Left lung (tissue), 4 donors: ENCODE measurements at regions not wholly inside any gene's neighbourhood (a gene's known extent, or its start where the extent isn't known, plus 50 kb on each side); places are given as distances from the start of the nearest gene placed in this dataset.
A peak's percentile ranks its signal among the peaks of the same experiment; 100 is the strongest.
"Not testable (repeated sequence)": the region's sequence is repeated elsewhere in the genome, so short reads cannot be mapped to it uniquely, and the experiment has no call there.

Source experiments
- ATAC-seq: fragments of 200-7000 bp; cut with Tn5 transposase; one replicate; pipeline ENCODE4 v1.9.1; 2020; ENCODE audit warnings: moderate library complexity
- DNase-seq, 4 donors: peaks; one replicate each; pipeline ENCODE4 v3.0.0-alpha.2; 2013 to 2020
- H3K27ac ChIP-seq, 2 donors: fragments of 200-600 bp; sonication (generic) in 1 of 2; one replicate each; pipeline versions ENCODE4 v1.5.0 to v1.8.0; 2020 to 2021
- H3K27me3 ChIP-seq, 2 donors: fragments of 200-600 bp; sonication (generic) in 1 of 2; one replicate each; pipeline versions ENCODE4 v1.5.0 to v1.8.0; 2020 to 2021
- H3K36me3 ChIP-seq, 2 donors: fragments of 200-600 bp; sonication (generic) in 1 of 2; one replicate each; pipeline versions ENCODE4 v1.5.0 to v1.8.0; 2020 to 2021
- H3K4me1 ChIP-seq, 2 donors: fragments of 200-600 bp; one replicate each; pipeline ENCODE4 v1.8.0; 2021
- H3K4me3 ChIP-seq, 2 donors: fragments of 200-600 bp; sonication (generic) in 1 of 2; one replicate each; pipeline versions ENCODE4 v1.5.0 to v1.8.0; 2020 to 2021; ENCODE audit warnings: mild to moderate bottlenecking in 1 of 2
- H3K9me3 ChIP-seq, 2 donors: fragments of 200-600 bp; sonication (generic) in 1 of 2; one replicate each; pipeline versions ENCODE4 v1.5.0 to v1.8.0; 2020 to 2021
- CTCF ChIP-seq, 2 donors: fragments of 200-600 bp; sonication (generic) in 1 of 2; IDR thresholded peaks; one replicate each; pipeline versions ENCODE4 v1.5.0 to v1.8.0; 2021; ENCODE audit warnings: antibody characterized with exemption in 2 of 2
- intact Hi-C, 2 donors: fragments of 100-400 bp; cut with DNase I; formaldehyde crosslinking; loops; one replicate each; pipeline versions ENCODE4 v1.11.2 to v1.14.2; 2022
- donor health status: DM: no; HTN: yes; CAD: no.
- donor health status: DM: no; HTN: no; CAD: no.

- TF ChIP-seq CTCF (IDR thresholded peaks at IDR 0.05) = no peak
- H3K36me3 ChIP-seq = no peaks in the 10 kb centered on the region
- intact Hi-C loops = no loop called here
- ATAC-seq (no peak), DNase-seq (peak in 1 of 4 donors; percentile 10)
- H3K27ac ChIP-seq = no peak overlapping the region
- no peak overlapping the region for H3K4me3 ChIP-seq
- H3K9me3 ChIP-seq = peaks cover 0 to 21% of the 10 kb centered on the region in 2 donors
- no peaks in the 10 kb centered on the region for H3K4me1 ChIP-seq
- no peaks in the 10 kb centered on the region for H3K27me3 ChIP-seq
Measured at GRCh38 chr4:132683957-132684356, 465.1 kb upstream of the PCDH10 start.

- H3K36me3 ChIP-seq = no peaks in the 10 kb centered on the region
- intact Hi-C loops = no loop called here
- no peaks in the 10 kb centered on the region for H3K4me1 ChIP-seq
- no peak for ATAC-seq
- H3K27ac ChIP-seq = no peak overlapping the region
- no peak overlapping the region for H3K4me3 ChIP-seq
- DNase-seq = no peak
- TF ChIP-seq CTCF (IDR thresholded peaks at IDR 0.05) = no peak
- peaks cover 0 to 12% of the 10 kb centered on the region in 2 donors for H3K9me3 ChIP-seq
- H3K27me3 ChIP-seq = no peaks in the 10 kb centered on the region
Measured at GRCh38 chr4:132691026-132691425, 458.1 kb upstream of the PCDH10 start.

GRCh38 chr4:132691668-132692067, 457.4 kb upstream of the PCDH10 start:
- ATAC-seq (no peak), DNase-seq (no peak)
- no peaks in the 10 kb centered on the region for H3K27me3 ChIP-seq
- H3K27ac ChIP-seq = no peak overlapping the region
- H3K4me3 ChIP-seq = no peak overlapping the region
- intact Hi-C loops = no loop called here
- H3K36me3 ChIP-seq = no peaks in the 10 kb centered on the region
- H3K4me1 ChIP-seq = no peaks in the 10 kb centered on the region
- H3K9me3 ChIP-seq = peaks cover 0 to 12% of the 10 kb centered on the region in 2 donors
- no peak for TF ChIP-seq CTCF (IDR thresholded peaks at IDR 0.05)

- Histone ChIP-seq H3K36me3 (no peaks in the 10 kb centered on the region), H3K27me3 (no peaks in the 10 kb centered on the region), H3K4me3 (no peak overlapping the region), H3K9me3 (peaks cover 0 to 12% of the 10 kb centered on the region in 2 donors), H3K4me1 (no peaks in the 10 kb centered on the region), H3K27ac (no peak overlapping the region)
- intact Hi-C loops = no loop called here
- no peak for ATAC-seq
- no peak for TF ChIP-seq CTCF (IDR thresholded peaks at IDR 0.05)
- DNase-seq = no peak
Measured at GRCh38 chr4:132694775-132695174, 454.3 kb upstream of the PCDH10 start.

GRCh38 chr4:132697505-132697904, 451.6 kb upstream of the PCDH10 start:
- intact Hi-C loops = not testable (repeated sequence)

GRCh38 chr4:132707955-132708354, 441.1 kb upstream of the PCDH10 start:
- Histone ChIP-seq H3K36me3 (no peaks in the 10 kb centered on the region), H3K27ac (no peak overlapping the region), H3K27me3 (no peaks in the 10 kb centered on the region), H3K4me3 (no peak overlapping the region), H3K9me3 (no peaks in the 10 kb centered on the region), H3K4me1 (no peaks in the 10 kb centered on the region)
- no peak for ATAC-seq
- no peak for DNase-seq
- no peak for TF ChIP-seq CTCF (IDR thresholded peaks at IDR 0.05)
- intact Hi-C loops = no loop called here

More at GRCh38 chr4:132697505-132697904, 451.6 kb upstream of the PCDH10 start:
- H3K4me1 ChIP-seq, H3K4me3 ChIP-seq, H3K27ac ChIP-seq, H3K27me3 ChIP-seq, H3K36me3 ChIP-seq, ATAC-seq: not testable (repeated sequence)
- peak in 1 of 4 donors; percentile 20 for DNase-seq
- H3K9me3 ChIP-seq = peaks cover 0 to 12% of the 10 kb centered on the region in 2 donors
